GM21619 (cell line): ENCODE measurements at regions not wholly inside any gene's neighbourhood (a gene's known extent, or its start where the extent isn't known, plus 50 kb on each side); places are given as distances from the start of the nearest gene placed in this dataset.

Experiments used
- ATAC-seq: cut with Tn5 transposase; IDR thresholded peaks from one replicate; pipeline ENCODE4 v1.9.1; 2021; ENCODE audit not compliant: unreplicated experiment

DNA sequence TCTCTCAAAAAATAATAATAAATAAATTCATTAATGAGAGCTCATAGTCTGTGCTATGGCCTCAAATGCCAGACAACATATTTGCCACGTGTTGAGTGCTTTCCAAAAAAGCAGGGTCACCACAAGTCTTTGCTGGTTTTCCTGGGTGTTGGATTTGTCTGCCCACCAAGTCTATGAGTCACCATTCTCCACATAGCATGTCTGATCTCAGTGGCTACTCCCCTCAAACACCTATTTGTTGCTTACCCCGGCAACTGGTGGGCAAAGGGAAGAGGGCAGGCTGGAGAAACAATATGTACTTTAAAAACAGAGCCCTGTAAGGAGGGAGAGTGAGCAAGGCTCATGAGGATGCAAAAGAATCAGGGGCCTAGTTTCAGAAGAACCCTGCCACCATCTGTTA is 120.0 kb upstream of the ARRDC4 start:
- no peak for ATAC-seq

DNA sequence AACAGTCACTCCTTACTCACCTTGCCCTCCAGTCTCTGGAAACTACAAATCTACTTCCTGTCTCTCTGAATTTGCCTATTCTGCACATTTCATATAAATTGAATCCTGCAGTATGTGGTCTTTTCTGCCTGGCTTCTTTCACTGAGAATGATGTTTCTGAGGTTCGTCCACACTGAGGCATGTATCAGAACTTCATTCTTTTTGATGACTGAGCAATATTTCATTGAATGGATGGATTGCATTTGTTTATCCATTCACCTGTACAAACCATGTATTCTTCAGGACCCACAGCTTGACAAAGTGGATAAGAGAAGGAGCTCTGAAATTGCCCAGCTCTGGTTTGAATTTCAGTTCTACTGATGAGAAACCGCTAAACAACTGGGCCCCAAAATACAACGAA is 118.9 kb upstream of the ARRDC4 start:
- ATAC-seq = no peak

DNA sequence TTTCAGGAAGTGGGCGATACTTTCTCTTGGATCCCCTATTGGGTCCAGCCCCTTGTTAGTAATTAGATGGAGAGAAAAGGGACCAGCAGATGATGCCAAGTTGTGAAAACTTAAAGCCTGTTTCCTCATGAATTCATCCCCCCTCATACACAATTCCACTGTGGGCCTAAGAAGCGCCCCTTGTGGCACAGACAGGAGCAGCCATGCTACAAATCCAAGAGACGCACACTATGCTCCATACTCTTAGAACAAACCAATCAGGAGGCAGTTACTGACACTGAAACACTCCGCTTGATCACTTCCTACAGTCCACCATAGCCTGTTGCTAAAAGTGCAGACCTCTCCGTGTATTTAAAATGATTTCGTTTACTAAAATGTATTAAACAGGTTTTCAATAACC is 111.3 kb upstream of the ARRDC4 start:
- ATAC-seq = no peak

DNA sequence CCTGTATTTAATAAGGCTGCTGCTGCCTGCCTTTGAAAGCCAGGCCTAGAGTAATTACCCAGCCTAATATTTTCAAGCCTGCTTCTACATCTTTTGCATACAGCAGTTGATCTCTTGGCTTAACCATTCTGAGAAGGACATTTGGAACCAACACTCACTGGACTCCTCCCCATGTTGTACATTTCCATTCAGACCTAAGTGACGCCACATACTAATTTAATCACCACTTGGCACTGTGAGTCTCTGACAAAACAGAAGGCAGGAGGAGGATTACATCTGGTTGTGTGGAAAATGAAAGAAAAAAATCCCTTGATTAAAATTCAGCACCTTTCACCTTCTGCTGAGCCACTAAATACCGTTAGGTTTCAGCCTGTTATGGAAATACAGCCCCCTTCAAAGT is 102.2 kb upstream of the ARRDC4 start:
- ATAC-seq = no peak

DNA sequence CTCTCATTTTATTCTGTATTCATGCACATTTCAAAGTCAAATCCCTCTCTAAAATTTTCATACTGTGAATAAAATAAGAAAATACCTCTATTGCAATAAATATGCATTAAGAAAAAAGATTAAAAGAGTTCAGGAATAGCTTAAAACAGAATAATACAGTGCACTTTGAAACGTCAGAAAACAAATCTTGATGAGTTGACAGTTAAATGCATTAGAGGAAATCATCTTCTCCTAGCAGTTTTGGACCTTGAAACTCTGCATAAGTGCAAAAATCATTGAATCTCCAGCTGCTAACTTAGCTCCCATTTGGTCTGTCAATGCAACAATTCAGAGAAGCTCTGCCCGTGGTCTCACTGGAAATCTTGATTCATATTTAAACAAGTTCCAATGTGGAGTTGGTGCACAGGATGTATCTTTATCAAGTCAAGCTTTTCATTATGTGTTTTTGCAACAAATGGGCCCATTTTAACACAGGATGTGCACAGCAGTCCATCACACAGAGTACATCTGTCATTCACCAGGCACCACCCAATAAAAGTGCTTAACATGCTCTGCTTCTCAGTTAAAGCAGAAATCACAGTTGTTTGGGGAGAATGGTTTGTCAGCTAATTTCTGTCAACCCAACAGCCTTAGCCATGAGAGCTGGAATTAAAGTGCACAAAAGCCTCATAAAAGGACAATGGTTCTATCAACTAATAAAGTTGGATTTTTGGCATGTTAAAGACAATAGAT is 98.8 kb upstream of the ARRDC4 start:
- no peak for ATAC-seq

DNA sequence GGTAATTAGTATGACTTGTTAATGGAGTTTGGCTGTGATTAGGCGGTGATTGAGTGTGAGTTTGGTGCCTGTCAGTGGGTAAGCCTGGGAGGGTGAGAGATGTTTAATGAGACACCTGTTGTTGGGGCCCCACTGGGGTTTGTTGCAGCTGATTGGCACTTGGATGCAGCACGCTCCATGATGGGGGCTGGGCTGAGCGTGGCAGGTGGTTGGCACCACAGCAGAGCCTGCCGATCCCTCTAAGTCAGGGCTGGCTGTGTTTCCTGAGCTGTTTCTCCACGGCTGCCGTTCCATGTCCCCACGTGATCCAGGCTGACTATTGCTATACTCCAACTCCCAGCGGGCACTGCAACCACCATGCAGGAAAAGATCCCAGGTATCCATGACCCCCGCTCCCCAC is 93.5 kb upstream of the ARRDC4 start:
- ATAC-seq = no peak

DNA sequence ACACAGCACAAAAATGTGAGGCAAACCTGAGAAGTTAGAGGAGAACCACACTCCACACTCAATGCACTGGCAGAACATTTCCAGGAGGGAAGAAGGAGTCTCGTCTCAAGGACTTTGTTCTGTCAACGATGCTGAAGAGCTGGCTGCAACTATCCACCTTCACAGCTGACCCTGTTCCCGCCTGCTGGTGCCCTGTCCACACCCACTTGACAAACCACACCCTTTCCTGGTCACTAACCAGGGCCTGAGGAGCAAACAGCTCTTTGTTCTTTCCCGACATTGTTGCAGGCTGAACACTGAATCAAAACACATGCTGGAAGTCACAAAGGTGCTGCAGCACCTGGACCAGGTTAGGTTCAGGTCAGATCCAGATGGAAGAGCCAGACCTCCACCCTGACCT is 92.6 kb upstream of the ARRDC4 start:
- no peak for ATAC-seq

DNA sequence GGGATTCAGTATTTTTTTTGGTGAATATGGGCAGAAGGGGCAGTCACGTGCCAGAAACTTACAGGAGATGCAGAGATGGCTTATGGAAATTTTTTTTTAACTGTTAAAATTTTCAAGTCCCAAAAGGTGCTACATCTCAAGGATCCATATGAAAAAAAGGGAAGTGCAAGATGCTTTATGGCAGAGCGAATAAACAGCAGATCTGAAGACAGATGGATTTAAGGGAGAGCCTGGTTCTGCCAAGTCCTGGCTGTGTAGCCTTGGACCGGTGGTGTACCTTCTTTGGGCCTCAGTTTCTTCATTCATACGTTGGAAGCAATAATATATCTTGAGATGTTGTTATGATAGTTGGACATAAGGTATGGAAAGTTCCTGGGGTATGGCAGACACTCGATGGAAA is 91.5 kb upstream of the ARRDC4 start:
- no peak for ATAC-seq

DNA sequence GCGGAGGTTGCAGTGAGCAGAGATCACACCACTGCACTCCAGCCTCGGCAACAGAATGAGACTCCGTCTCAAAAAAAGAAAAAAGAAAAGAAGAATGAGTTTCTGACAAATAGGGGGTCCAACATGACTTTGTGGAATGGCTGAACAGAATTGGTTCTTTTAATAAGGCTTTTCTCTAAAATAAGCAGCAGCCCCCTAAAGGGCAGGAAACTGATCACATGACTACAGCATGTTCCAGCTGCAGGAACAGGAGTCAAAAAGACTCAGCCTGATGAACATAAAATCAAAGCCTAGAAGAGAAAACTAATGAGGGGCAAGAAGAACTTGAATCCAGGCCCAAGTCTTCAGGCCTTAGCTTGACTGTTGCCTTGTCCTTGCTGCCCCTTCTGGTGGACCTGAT is 89.7 kb upstream of the ARRDC4 start:
- no peak for ATAC-seq

DNA sequence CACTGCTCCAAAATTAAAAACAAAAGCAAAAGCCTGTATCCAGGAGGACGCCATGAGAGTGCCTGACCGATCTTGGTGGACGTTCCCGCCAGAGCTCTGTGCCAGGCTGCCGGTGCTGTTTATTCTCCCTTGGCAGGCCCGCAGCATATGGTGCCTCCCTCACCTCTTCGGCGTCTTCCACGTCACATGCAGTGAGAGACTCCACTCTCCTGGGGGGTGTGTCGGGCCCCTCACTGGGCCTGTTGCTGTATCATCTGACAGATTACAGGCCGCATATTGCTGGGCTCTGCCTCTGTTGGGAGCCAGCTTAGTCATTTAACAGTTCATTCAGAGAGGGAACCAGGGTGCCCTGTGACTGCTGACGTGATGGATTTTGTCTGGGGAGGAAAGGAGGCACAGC is 86.4 kb upstream of the ARRDC4 start:
- ATAC-seq = no peak

DNA sequence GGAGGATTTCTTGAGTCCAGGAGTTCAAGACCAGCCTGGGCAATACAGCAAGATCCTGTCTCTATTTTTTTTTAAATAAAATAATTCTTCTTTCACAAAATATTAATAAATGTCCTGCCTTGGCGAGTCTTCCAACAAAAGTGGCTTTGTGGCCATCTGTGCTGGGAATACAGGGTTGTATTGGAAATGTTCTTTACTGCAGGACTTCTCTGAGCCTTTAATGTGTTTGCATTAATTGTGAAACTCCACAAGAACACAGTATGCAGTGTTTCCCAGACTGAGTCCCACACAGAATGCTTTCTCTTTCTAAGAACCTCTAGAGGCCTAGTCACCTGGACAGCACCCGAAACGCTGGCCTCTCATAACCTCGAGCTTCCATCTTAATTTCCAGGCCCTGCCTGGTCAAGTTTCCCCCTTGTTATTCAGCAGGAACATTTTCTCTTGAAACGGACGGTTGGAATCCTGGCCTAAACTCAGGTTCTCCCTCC is 85.4 kb upstream of the ARRDC4 start:
- no peak for ATAC-seq

DNA sequence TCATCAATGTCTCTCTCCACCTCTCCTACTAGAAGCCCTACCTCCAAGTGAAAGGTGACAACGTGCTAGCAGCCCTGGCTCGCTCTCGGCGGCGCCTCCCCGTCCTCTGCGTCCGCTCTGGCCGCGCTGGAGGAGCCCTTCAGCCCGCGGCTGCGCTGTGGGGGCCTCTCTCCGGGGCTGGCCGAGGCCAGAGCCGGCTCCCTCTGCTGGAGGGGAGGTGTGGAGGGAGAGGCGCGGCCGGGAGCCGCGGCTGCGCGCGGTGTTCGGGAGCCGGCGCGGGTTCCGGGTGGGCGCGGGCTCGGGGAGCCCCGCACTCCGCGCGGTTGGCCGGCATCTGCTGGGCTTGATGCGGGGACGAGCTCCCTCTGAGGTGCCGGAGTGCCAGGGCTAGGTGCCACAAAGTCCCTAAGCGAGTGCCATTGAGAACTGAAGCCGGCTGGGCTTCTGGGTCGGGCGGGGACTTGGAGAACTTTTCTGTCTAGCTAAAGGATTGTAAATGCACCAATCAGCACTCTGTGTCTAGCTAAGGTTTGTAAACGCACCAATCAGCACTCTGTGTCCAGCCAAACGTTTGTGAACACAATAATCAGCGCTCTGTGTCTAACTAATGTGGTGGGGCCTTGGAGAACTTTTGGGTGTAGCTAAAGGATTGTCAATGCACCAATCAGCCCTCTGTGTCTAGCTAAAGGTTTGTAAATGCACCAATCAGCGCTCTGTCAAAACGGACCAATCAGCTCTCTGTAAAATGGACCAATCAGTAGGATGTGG is 84.8 kb upstream of the ARRDC4 start:
- no peak for ATAC-seq

DNA sequence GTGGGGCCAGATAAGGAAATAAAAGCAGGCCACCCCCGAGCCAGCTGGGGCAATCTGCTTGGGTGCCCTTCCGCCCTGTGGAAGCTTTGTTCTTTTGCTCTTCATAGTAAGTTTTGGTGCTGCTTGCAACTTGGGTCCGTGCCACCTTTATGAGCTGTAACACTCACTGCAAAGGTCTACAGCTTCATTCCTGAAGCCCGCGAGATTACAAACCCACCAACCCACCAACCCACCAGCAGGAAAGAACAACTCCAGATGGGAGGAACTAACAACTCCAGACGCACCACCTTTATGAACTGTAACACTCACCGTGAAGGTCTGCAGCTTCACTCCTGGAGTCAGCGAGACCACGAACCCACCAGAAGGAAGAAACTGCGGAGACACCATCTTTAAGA is 84.2 kb upstream of the ARRDC4 start:
- ATAC-seq = no peak

DNA sequence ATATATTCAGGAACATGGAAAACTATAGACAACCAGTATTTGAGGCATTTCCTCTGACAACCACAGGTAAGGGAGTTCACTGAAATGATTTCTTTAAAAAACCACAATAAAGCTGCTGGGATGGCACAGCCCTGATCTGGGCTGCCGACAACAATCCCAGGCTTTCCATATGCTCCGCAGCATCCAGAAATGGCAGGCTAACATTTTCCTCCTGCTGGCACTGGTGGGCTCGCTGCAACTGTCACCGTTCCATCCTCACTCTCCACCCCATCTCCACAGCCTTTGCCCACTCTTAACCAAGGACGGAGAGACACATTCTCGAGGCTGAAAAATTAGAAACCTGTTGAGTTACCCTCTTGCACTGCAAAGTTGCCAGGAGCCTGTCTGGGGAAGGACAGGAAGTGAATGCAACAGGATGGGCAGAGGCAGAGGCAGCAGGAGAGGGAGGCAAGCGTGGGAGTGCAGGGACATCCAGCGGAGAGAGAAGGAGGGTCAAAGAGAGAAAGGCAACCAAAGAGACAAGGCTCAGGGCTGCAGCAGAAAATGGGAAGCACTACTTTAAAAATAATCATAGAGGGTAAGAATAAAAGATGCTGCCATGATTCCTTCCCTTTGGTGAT is 79.0 kb upstream of the ARRDC4 start:
- no peak for ATAC-seq

DNA sequence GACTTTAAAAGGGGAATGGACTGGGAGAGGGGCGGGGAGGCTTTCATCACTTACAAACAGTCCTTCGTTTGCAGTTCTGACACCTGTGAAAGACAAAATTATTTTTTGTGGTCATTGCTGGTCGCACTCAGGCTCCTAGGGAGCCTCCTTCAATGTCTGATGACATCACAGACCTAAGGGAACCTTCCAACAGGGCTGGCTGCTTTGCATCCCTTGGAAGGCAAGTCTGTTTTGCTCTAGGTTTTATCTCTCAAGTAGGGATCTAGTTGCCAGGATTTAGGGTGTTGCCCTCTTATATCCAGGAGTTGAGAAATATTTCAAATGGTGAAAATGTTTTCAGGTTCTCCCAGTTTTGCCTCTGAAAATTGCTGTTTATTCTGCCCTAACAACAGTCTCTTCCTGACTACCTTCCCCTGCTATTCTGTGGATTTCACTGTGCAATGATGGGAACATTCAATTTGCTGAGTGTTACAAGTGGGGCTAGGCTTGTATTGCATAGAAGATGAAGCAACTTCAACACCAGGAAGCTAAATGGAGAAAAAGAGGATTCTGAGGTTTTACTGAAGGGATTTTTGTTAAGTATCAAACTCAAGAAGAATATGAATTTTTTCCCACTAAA is 75.9 kb upstream of the ARRDC4 start:
- no peak for ATAC-seq

DNA sequence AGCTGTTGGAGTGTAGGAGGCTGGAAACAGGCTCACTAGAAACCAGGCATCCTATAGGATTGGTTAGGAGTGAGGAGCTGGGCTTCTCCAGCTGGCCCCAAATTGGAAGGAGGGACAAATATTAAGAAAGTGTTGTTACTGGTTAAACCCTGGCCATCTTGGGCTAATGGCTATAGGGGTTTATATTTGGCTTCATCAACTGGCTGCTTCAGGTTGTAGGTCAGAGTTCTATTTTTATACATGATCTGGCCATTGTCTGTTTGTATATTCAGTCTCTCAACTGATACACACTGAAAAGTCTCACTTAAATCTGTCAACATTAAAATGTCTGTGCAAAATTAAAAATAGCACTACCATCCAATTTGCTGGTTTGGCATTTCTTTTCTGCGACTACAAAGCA is 70.2 kb upstream of the ARRDC4 start:
- ATAC-seq = no peak

DNA sequence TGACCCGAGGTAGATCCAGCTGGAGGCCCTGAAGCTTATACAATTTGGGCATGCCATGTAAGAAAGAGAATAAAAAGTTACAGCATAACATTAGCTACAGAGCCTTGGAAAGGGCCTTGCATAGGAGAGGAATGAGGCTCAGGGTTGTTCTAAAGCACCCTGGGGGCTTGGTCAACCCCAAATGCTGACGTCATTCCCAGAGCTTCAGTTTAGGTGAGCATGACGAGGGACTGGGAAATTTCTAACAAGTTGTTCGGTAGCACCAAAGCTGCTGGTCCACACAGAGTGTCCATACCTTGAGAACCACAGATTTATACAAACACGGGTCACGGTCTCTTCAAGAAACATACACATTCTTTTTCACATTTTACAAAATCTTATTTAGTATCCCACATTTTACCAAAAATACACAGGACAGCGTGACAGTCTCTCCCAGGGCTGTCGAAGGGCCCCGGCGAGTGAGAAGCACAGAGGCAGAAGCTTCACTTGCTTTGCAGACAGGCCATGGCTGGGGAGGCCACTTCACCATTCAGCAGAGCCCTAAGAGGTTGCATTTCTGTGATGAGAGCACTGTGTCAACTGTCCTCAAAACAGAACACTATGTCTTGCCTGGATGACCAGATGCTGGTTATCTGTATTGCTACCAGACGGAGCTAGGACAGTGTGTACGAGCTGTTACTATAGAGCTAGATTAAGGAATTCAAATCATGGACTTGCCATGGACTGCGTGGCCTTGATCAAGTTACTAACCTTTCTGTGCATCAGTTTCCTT is 68.2 kb upstream of the ARRDC4 start:
- ATAC-seq = no peak

DNA sequence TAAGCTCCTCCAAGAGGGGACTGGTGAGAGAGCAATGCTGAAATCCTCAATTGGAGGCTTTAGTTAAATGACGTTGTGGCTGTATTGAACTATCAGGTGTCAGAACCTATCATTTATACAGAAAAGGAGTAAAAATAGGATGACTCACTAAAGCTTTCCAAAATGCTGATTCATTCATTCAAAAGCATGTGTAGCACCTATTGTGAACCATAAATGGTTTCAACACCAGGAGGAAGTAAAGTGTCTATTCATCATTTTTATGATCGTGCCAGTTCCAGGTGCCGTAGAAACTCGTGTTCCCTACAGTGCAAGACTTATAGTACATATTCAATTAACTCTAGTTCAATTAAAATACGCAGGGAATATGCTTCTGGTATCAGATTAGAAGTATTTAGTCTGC is 66.5 kb upstream of the ARRDC4 start:
- no peak for ATAC-seq

DNA sequence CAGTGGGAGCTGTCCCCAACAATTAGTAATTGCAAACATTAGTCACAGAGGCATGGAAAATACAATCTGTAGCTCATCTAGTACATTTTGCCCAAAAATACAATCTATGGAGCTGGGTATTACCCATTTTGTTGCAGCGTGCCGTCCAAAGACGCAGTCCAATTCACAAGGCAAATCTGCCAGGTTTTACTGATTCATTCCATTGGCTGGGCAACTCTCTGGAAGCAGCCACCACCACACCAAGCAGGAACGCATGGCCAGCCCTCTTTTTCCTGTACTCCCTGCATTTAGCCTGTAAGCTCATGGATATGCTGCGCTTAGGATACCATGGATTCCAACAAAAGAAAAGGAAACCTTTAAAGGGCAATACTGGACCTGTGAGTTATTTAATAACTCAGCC is 60.5 kb upstream of the ARRDC4 start:
- ATAC-seq = no peak

DNA sequence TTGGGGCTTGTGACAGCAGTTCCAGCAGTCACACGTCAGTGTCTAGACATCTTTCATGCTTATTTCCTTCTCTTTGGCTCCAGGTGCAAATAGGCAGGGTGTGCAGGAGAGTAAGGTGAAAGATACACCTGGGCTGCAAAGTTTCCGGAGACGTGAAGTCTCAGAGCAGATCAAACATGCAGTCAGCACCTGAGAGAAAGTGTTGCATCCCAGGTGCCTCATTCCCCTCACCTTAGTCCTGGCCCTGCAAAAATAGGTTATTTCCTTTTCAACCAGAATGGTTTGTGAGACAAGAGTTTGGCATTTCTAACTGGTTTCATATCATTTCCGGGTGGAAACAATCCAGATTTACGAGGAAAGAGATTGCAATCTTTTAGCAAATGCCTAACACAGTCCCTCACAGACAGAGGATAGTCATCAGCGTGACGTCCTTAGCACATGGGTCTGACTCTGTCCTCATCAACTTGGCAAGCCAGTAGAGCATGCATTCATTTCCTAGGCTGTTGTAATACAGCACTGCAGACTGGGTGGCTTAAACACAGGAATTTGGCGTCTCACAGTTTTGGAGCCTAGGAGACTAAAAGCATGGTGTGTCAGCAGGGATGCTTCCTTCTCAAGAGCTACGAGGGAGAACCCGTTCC is 58.2 kb upstream of the ARRDC4 start:
- no peak for ATAC-seq

DNA sequence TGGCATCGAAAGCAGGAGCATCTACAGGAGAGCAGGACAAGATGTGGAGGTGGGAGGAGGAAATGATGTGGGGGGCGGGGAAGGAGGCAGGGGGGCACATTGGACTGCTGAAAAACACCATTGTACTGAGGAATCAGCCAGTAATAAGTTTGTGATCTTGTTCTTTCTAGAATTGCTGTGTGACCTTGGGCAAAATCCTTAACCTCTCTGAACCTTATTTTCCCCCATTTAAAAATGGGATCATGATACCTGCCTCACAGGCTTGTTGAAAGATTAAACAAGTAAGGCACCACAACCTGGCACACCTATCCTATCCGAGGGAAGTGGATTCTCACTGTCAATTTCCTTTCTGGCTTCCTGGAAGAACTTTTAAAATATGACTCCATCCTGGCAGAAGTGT is 56.9 kb upstream of the ARRDC4 start:
- ATAC-seq = no peak
